ENCODE measurements at regions not wholly inside any gene's neighbourhood (a gene's known extent, or its start where the extent isn't known, plus 50 kb on each side); places are given as distances from the start of the nearest gene placed in this dataset.
"Not testable (repeated sequence)": the region's sequence is repeated elsewhere in the genome, so short reads cannot be mapped to it uniquely, and the experiment has no call there.

DNA sequence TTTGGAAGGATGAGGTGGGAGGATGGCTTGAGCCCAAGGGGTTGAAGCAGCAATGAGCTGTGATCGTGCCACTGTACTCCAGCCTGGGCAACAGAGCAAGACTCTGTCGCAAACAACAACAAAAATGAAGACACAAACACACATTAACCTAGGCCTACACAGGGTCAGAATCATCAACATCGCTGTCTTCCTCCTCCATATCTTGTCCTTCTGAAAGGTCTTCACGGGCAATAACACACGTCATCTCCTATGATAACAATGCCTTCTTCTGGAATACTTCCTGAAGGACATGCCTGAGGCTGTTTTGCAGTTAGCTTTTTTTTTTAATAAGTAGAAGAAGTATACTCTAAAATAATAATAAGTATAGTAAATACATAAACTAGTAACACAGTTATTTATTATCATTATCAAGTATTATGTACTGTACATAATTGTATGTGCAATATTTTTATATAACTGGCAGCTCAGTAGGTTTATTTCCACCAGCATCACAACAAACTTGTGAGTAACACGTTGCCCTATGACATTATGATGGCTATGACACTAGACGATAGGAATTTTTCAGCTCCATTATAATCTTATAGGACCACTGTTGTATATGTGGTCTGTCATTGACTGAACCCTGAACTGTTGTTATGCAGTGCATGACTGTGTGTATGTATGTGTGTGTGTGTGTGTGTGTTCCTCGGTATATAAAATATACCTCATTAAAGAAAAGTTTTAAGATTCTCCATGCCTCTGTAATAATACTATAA lies 69.2 kb upstream of the MAML3 start:
- Histone ChIP-seq H3K9ac (ENCODE audit: insufficient read length) (no peak overlapping the region), H3K9me3 (ENCODE audit: low read depth, low read length) (no peaks in the 10 kb centered on the region), H3K27ac (no peak overlapping the region), H3K4me3 (no peak overlapping the region), H3K36me3 (ENCODE audit: insufficient read depth, low read length) (no peaks in the 10 kb centered on the region)
- no peak for DNase-seq (ENCODE audit: low read depth, low spot score)
- TF ChIP-seq EZH2 (IDR thresholded peaks at IDR 0.05) (no peak), FOXP2 (optimal IDR thresholded peaks at IDR 0.05; ENCODE audit: control extremely low read depth, extremely low read length, insufficient read depth) (no peak), POLR2AphosphoS5 (IDR thresholded peaks at IDR 0.05; ENCODE audit: borderline replicate concordance, low read depth, low read length) (no peak)

DNA sequence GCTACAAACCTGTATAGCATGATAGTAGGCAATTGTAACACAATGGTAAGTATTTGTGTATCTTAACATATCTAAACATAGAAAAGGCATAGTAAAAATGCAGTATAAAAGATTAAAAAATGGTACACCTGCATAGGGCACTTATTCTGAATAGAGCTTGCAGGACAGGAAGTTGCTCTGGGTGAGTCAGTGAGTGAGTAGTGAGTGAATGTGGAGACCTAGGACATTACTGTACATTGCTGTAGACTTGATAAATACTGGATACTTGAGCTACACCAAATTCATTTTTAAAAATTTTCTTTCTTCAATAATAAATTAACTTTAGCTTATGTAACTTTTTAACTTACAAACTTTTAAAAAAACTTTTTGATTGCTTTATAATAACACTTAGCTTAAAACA lies 68.2 kb upstream of the MAML3 start:
- TF ChIP-seq FOXP2 (optimal IDR thresholded peaks at IDR 0.05; ENCODE audit: control extremely low read depth, extremely low read length, insufficient read depth) (no peak), POLR2AphosphoS5 (IDR thresholded peaks at IDR 0.05; ENCODE audit: borderline replicate concordance, low read depth, low read length) (no peak)
- no peak overlapping the region for H3K9ac ChIP-seq (ENCODE audit: insufficient read length)
- H3K27ac ChIP-seq, result no peak overlapping the region
- H3K36me3 ChIP-seq (ENCODE audit: insufficient read depth, low read length), result no peaks in the 10 kb centered on the region
- H3K4me3 ChIP-seq, result no peak overlapping the region
- no peaks in the 10 kb centered on the region for H3K9me3 ChIP-seq (ENCODE audit: low read depth, low read length)
- no peak for DNase-seq (ENCODE audit: low read depth, low spot score)

DNA sequence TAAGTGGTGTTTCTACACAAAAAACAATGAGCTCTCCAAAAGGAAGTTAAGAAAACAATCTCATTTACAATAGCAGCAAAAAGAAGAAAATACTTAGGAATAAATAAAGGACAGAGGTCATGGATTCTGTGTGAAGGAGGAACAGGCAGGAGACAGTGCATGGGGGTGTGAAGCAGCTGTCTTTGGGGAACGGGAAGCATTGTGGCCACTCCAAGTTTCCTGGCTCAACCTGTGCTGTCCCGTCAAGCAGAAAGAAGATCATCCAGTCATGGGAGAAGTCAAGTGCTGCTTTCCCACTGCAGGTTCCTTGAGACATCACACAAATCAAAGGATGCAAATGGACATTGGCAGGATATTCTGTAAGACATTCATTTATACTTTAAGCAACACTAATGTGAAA lies 66.1 kb upstream of the MAML3 start:
- no peak for DNase-seq (ENCODE audit: low read depth, low spot score)
- Histone ChIP-seq H3K36me3 (ENCODE audit: insufficient read depth, low read length) (no peaks in the 10 kb centered on the region), H3K9ac (ENCODE audit: insufficient read length) (no peak overlapping the region), H3K27ac (no peak overlapping the region), H3K9me3 (ENCODE audit: low read depth, low read length) (no peaks in the 10 kb centered on the region), H3K4me3 (no peak overlapping the region)
- TF ChIP-seq POLR2AphosphoS5 (IDR thresholded peaks at IDR 0.05; ENCODE audit: borderline replicate concordance, low read depth, low read length) (no peak), FOXP2 (optimal IDR thresholded peaks at IDR 0.05; ENCODE audit: control extremely low read depth, extremely low read length, insufficient read depth) (no peak), EZH2 (IDR thresholded peaks at IDR 0.05) (no peak)

DNA sequence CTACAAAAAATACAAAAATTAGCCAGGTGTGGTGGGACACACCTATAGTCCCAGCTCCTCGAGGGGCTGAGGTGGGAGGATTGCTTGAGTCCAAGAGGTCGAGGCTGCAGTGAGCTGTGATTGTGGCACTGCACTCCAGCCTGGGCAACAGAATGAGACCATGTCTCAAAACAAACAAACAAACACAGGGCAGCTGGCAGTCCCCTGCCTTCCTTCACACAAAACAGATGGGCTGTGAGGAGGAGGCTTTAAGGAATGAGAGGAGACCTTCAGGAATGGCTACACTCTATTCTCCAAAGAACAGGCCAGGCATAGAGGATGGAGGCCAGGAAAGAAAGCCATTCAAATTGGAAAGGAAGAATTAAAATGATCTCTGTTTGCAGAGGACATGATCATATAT lies 65.6 kb upstream of the MAML3 start:
- Histone ChIP-seq H3K27ac (no peak overlapping the region), H3K9me3 (ENCODE audit: low read depth, low read length) (no peaks in the 10 kb centered on the region), H3K9ac (ENCODE audit: insufficient read length) (no peak overlapping the region), H3K4me3 (no peak overlapping the region), H3K36me3 (ENCODE audit: insufficient read depth, low read length) (no peaks in the 10 kb centered on the region)
- no peak for DNase-seq (ENCODE audit: low read depth, low spot score)
- TF ChIP-seq EZH2 (IDR thresholded peaks at IDR 0.05) (no peak), POLR2AphosphoS5 (IDR thresholded peaks at IDR 0.05; ENCODE audit: borderline replicate concordance, low read depth, low read length) (no peak)

DNA sequence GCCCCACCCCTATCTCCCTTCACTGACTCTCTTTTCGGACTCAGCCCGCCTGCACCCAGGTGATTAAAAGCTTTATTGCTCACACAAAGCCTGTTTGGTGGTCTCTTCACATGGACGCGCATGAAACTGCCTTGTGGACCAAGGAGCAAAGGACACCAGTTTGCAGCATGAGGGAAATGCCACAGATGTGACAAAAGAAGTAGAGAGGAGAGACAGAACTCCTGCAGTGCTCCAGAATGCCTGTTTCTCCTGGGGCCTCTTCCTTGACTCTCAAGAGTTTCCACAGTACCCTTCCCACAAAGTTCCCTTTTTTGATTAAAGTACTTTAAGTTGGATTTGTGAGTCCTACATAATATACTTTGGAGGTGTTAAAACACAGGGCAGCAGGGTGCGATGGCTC lies 65.1 kb upstream of the MAML3 start:
- DNase-seq (ENCODE audit: low read depth, low spot score); H3K4me3 ChIP-seq; H3K36me3 ChIP-seq (ENCODE audit: insufficient read depth, low read length); H3K9me3 ChIP-seq (ENCODE audit: low read depth, low read length); H3K27ac ChIP-seq; H3K9ac ChIP-seq (ENCODE audit: insufficient read length): not testable (repeated sequence)

DNA sequence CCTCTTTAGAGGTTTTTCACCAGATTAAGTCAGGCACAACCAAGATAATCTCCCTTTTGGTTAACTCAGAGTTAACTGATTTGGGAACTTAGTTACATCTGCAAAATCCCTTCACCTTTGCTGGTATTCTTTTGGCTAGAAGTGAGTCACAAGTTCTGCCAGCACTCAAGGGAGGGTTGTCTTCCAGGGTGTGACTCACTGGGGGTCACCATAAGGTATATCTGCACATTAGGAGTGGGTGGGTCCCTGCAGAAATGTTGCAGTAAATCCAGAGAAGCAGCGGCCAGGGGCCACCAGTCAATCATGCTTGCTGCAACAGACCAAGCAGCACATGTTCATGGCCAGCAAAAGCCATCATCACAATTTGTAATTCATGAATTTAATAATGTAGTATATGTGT lies 59.8 kb upstream of the MAML3 start:
- Histone ChIP-seq H3K9ac (ENCODE audit: insufficient read length) (no peak overlapping the region), H3K4me3 (no peak overlapping the region), H3K9me3 (ENCODE audit: low read depth, low read length) (no peaks in the 10 kb centered on the region), H3K36me3 (ENCODE audit: insufficient read depth, low read length) (no peaks in the 10 kb centered on the region), H3K27ac (no peak overlapping the region)
- TF ChIP-seq FOXP2 (optimal IDR thresholded peaks at IDR 0.05; ENCODE audit: control extremely low read depth, extremely low read length, insufficient read depth), result no peak
- no peak for TF ChIP-seq EZH2 (IDR thresholded peaks at IDR 0.05)
- TF ChIP-seq POLR2AphosphoS5 (IDR thresholded peaks at IDR 0.05; ENCODE audit: borderline replicate concordance, low read depth, low read length), result no peak
- no peak for DNase-seq (ENCODE audit: low read depth, low spot score)

DNA sequence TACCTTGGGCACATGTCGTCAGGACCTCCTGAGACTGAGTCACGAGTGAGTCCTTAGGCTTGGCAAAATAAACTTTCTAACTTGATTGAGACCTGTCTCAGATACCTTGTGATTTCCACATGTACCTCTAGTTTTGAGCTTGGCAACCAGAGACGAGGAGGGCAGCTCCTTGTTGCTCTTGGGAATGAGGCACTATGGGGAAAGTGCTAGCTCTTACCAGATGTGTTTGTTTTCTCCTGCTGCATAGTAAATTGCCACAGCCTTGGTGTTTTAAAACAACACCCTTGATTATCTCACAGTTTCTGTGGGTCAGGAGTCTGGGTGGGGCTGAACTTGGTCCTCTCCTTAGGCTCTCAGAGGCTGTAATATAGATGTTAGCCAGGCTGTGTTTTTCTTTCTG lies 59.1 kb upstream of the MAML3 start:
- DNase-seq (ENCODE audit: low read depth, low spot score), result no peak
- TF ChIP-seq FOXP2 (optimal IDR thresholded peaks at IDR 0.05; ENCODE audit: control extremely low read depth, extremely low read length, insufficient read depth) (no peak), EZH2 (IDR thresholded peaks at IDR 0.05) (no peak), POLR2AphosphoS5 (IDR thresholded peaks at IDR 0.05; ENCODE audit: borderline replicate concordance, low read depth, low read length) (no peak)
- Histone ChIP-seq H3K36me3 (ENCODE audit: insufficient read depth, low read length) (no peaks in the 10 kb centered on the region), H3K27ac (no peak overlapping the region), H3K4me3 (no peak overlapping the region), H3K9me3 (ENCODE audit: low read depth, low read length) (no peaks in the 10 kb centered on the region), H3K9ac (ENCODE audit: insufficient read length) (no peak overlapping the region)

DNA sequence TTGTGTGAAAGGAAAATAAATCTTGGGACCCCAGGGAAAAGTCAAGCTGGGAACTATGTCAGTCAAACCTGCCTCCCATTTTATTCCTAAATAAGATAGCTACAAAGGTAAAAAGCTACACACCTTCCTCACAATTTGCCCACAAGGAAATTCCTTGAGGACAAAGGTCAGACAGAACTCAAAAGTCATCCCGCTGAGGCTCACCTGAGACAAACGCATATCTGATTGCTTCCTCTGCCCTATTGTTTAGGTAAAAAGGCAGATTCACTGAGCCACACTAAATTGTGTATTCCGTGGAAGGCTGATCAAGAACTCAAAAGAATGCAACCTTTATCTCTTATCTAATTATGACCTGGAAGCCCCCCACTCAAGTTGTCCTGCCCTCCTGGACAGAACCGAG lies 58.7 kb upstream of the MAML3 start:
- no peak overlapping the region for H3K4me3 ChIP-seq
- TF ChIP-seq EZH2 (IDR thresholded peaks at IDR 0.05), result no peak
- TF ChIP-seq FOXP2 (optimal IDR thresholded peaks at IDR 0.05; ENCODE audit: control extremely low read depth, extremely low read length, insufficient read depth), result no peak
- TF ChIP-seq POLR2AphosphoS5 (IDR thresholded peaks at IDR 0.05; ENCODE audit: borderline replicate concordance, low read depth, low read length), result no peak
- H3K9ac ChIP-seq (ENCODE audit: insufficient read length), result no peak overlapping the region
- H3K36me3 ChIP-seq (ENCODE audit: insufficient read depth, low read length), result no peaks in the 10 kb centered on the region
- DNase-seq (ENCODE audit: low read depth, low spot score), result no peak
- H3K27ac ChIP-seq, result no peak overlapping the region
- no peaks in the 10 kb centered on the region for H3K9me3 ChIP-seq (ENCODE audit: low read depth, low read length)

DNA sequence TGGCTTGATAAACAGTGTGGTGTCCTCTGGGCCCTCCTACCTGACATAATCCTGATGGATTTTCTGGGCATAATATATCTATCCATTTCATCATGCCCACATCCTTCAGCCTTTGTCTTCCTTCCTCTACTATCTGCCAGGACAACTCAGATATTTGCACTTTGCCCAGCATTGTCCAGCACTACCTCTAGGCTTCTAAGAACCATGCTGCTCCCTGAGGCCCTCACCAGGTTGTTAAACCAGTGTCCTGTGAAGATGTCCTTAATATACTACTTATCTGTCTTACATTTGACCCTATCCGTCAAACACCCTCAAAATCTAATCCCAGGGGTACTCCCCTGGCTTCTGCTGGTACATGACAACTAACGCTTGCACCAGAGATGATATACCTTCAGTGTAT lies 58.2 kb upstream of the MAML3 start:
- H3K27ac ChIP-seq, result no peak overlapping the region
- no peak overlapping the region for H3K9ac ChIP-seq (ENCODE audit: insufficient read length)
- TF ChIP-seq EZH2 (IDR thresholded peaks at IDR 0.05), result no peak
- no peak for TF ChIP-seq POLR2AphosphoS5 (IDR thresholded peaks at IDR 0.05; ENCODE audit: borderline replicate concordance, low read depth, low read length)
- TF ChIP-seq FOXP2 (optimal IDR thresholded peaks at IDR 0.05; ENCODE audit: control extremely low read depth, extremely low read length, insufficient read depth), result no peak
- no peaks in the 10 kb centered on the region for H3K9me3 ChIP-seq (ENCODE audit: low read depth, low read length)
- no peak for DNase-seq (ENCODE audit: low read depth, low spot score)
- no peak overlapping the region for H3K4me3 ChIP-seq
- no peaks in the 10 kb centered on the region for H3K36me3 ChIP-seq (ENCODE audit: insufficient read depth, low read length)

Data from SK-N-MC (cell line).